Common myeloid progenitor, CD34-positive (primary cell): ENCODE measurements at regions not wholly inside any gene's neighbourhood (a gene's known extent, or its start where the extent isn't known, plus 50 kb on each side); places are given as distances from the start of the nearest gene placed in this dataset.

Experiments
- CTCF ChIA-PET: fragments of 350-600 bp; sonication (Branson Sonifier 250); formaldehyde crosslinking; loops from one replicate; lab custom pipeline; 2021; ENCODE audit warnings: antibody characterized with exemption; lab: Charles Lee
- POLR2A ChIA-PET: fragments of 350-600 bp; sonication (Branson Sonifier 250); formaldehyde crosslinking; loops from one replicate; lab custom pipeline; 2021; ENCODE audit warnings: antibody characterized with exemption; lab: Charles Lee
- DNase-seq, 3 donors: peaks; one replicate each; pipeline versions ENCODE4 v3.0.0 to v3.0.0-alpha.2; 2013
- H3K27ac ChIP-seq, 2 experiments: 1 replicate in 1 of 2; 2 replicates in 1 of 2; pipeline ENCODE4 v1.7.0; 2013; ENCODE audit warnings: inconsistent platforms in 2 of 2, low read length in 2 of 2, mild to moderate bottlenecking in 2 of 2, low read depth in 1 of 2, moderate library complexity in 1 of 2; ENCODE audit not compliant: severe bottlenecking in 2 of 2, insufficient read depth in 1 of 2, poor library complexity in 1 of 2
- H3K27me3 ChIP-seq, 5 experiments: replicated peaks in 2 of 5; 1 replicate in 3 of 5; 2 replicates in 2 of 5; pipeline versions ENCODE4 v1.6.1 to v1.7.0; 2013; ENCODE audit warnings: low read length in 4 of 5, mild to moderate bottlenecking in 2 of 5, moderate library complexity in 2 of 5, inconsistent platforms in 1 of 5; ENCODE audit not compliant: insufficient read depth in 5 of 5, control insufficient read depth in 4 of 5
- H3K36me3 ChIP-seq, 4 experiments: 1 replicate in 2 of 4; 2 replicates in 2 of 4; pipeline versions ENCODE4 v1.6.1 to v1.7.0; 2013; ENCODE audit warnings: low read length in 3 of 4, control low read depth in 1 of 4, mild to moderate bottlenecking in 1 of 4; ENCODE audit not compliant: control insufficient read depth in 4 of 4, insufficient read depth in 4 of 4
- H3K4me1 ChIP-seq, 4 experiments: 1 replicate in 3 of 4; 2 replicates in 1 of 4; pipeline versions ENCODE4 v1.6.1 to v1.7.1; 2013; ENCODE audit warnings: low read length in 3 of 4, mild to moderate bottlenecking in 3 of 4, control low read depth in 1 of 4, inconsistent platforms in 1 of 4, moderate library complexity in 1 of 4; ENCODE audit not compliant: control insufficient read depth in 4 of 4, insufficient read depth in 4 of 4; ENCODE audit errors: control extremely low read depth in 1 of 4
- H3K4me3 ChIP-seq, 7 experiments: 1 replicate in 4 of 7; 2 replicates in 3 of 7; pipeline versions ENCODE4 v1.5.1 to v1.7.0; 2013; ENCODE audit warnings: mild to moderate bottlenecking in 7 of 7, low read length in 6 of 7, moderate library complexity in 6 of 7, inconsistent platforms in 2 of 7, low read depth in 2 of 7, control low read depth in 1 of 7; ENCODE audit not compliant: insufficient read depth in 4 of 7, control insufficient read depth in 1 of 7; ENCODE audit errors: extremely low read depth in 1 of 7
- H3K9me3 ChIP-seq, 5 experiments: 1 replicate in 4 of 5; 2 replicates in 1 of 5; pipeline versions ENCODE4 v1.6.1 to v1.7.1; 2013; ENCODE audit warnings: low read length in 4 of 5, mild to moderate bottlenecking in 2 of 5, inconsistent platforms in 1 of 5, low read depth in 1 of 5, moderate library complexity in 1 of 5; ENCODE audit not compliant: control insufficient read depth in 4 of 5, insufficient read depth in 2 of 5; ENCODE audit errors: control extremely low read depth in 1 of 5
- WGBS: methylation state at CpG from one replicate; pipeline ENCODE4 v1.1.5; 2013; ENCODE audit not compliant: insufficient coverage; 5-methylcytosine and 5-hydroxymethylcytosine counted together

DNA sequence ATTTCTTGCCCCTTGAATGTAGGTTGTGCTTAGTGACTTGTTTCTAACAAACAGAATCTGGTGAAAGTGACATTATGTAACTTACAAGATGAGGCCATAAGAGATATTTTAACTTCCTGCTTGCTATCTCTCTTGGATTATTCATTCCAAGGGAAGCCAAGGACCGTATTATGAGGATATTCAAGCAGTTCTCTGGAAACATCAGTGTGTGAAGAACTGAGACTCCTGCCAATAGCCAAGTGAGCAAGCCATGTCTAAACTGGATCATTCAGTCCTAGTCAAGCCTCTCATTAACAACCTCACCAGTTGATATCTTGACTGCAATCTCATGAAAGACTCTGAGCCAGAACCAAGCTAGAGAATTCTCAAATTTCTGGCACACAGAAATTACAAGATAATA, 765.1 kb upstream of the SLC8A1 start:
- peaks cover 0 to 2% (median 0%) of the 10 kb centered on the region in 5 experiments for H3K9me3 ChIP-seq
- 100% methylated on average over 1 of the region's 1 CpG for WGBS
- H3K27ac ChIP-seq, result no peak overlapping the region
- no peaks in the 10 kb centered on the region for H3K36me3 ChIP-seq
- no peak for DNase-seq
- no peaks in the 10 kb centered on the region for H3K27me3 ChIP-seq
- CTCF ChIA-PET, result no interaction called here
- POLR2A ChIA-PET, result no interaction called here
- H3K4me3 ChIP-seq, result no peak overlapping the region
- H3K4me1 ChIP-seq, result no peaks in the 10 kb centered on the region

DNA sequence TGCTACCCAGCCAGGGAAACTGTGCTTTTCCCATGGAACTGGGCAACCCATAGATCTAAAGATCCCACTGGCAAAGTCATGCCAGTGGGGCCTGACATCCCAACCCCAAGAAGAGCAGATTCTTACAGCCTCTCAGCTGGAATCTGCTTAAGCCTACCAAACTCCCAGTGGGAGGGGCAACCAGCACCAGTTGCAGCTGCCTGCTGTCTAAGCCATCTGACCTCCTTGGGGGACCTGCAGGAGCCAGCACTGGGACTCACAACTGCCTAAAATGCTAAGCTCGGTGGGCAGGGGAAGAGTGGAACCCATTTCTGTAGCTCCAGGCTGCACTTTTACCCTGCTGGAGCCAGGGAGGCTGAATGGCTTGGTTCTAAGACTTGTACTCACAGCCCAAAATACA, 770.7 kb upstream of the SLC8A1 start:
- Histone ChIP-seq H3K36me3 (no peaks in the 10 kb centered on the region), H3K4me3 (no peak overlapping the region), H3K9me3 (peaks cover 0 to 9% (median 2%) of the 10 kb centered on the region in 5 experiments), H3K27me3 (no peaks in the 10 kb centered on the region), H3K27ac (no peak overlapping the region), H3K4me1 (no peaks in the 10 kb centered on the region)
- WGBS, result 100% methylated on average over 1 of the region's 1 CpG
- ChIA-PET CTCF (no interaction called here), POLR2A (no interaction called here)
- no peak for DNase-seq

DNA sequence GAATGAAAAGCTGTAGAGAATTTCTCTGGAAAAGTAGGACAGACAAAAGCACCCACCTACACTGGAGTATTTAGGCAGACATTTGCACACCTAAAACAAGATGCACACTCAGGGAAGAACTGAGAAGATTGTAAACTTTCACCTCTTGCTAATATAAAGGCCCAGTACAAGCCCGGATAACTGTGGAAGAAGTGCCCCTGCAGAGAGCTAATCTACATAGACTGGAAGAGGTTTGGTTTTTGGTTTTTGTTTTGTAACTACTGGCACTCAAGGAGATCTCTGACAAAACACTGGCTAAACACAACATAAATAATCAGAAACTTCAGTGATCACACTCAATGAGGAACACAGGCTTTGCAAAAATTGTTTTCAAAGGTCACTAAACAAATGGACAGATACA, 782.2 kb upstream of the SLC8A1 start:
- ChIA-PET POLR2A (no interaction called here), CTCF (no interaction called here)
- Histone ChIP-seq H3K4me3 (no peak overlapping the region), H3K27ac (no peak overlapping the region), H3K9me3 (peaks cover 0 to 8% (median 3%) of the 10 kb centered on the region in 5 experiments), H3K36me3 (no peaks in the 10 kb centered on the region), H3K4me1 (no peaks in the 10 kb centered on the region), H3K27me3 (no peaks in the 10 kb centered on the region)
- no peak for DNase-seq
- no CpG with 5 or more reads among the region's 1 CpG for WGBS

DNA sequence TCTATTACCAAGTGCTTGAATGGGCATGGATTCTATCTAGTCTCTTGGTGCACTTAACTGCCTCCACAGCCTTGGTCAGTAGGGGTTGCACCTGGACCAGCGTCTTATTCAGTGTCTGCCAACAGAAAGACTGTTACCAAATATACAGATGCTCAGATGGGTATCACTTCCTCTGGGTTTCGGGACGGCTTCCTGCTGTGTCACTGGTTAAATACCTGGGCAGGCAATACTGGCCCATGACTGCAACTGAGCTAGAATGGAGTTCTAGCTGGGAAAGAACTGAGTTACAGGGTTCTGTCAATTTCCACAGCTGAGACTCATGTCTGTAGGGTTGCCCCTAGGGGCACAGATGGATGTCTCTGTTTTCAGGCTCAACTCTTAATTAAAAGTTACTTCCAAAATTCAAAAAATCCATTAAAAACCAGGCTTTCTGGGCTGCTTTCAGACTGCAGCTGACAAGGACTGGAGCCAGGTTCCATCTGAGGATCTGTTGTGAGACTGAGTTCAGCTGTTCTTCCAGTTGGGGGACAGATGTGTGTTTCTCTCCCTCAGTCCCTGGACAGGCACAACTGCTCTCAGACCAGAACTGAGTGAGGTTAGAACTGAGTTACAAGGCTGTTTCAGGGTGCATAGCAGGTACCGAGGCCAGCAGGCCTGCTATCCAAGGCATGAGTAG, 789.6 kb upstream of the SLC8A1 start:
- Histone ChIP-seq H3K27me3 (no peaks in the 10 kb centered on the region), H3K27ac (no peak overlapping the region), H3K36me3 (no peaks in the 10 kb centered on the region), H3K4me3 (no peak overlapping the region), H3K9me3 (peaks cover 0 to 2% (median 0%) of the 10 kb centered on the region in 5 experiments), H3K4me1 (peaks cover 0 to 2% (median 0%) of the 10 kb centered on the region in 4 experiments)
- DNase-seq, result no peak
- ChIA-PET CTCF (no interaction called here), POLR2A (no interaction called here)
- WGBS, result 100% methylated on average over 2 of the region's 4 CpGs

DNA sequence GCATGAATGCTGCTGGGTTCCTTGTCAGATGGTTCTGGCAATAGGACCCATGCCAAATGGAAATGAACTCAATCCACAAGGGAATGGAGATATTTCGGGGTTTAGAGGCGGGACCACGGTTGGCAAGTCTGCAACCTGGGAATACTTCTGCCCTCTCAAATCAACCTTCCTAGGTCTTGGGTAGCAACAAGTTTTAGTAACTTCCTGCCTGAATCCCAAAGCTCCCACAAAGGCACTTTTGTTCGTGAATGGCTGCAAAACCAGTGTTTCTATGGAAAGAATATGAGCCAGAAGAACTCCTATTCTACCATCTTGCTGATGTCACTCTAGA, 790.1 kb upstream of the SLC8A1 start:
- Histone ChIP-seq H3K4me3 (no peak overlapping the region), H3K27ac (no peak overlapping the region), H3K4me1 (peaks cover 0 to 2% (median 0%) of the 10 kb centered on the region in 4 experiments), H3K27me3 (no peaks in the 10 kb centered on the region), H3K36me3 (no peaks in the 10 kb centered on the region), H3K9me3 (peaks cover 0 to 2% (median 0%) of the 10 kb centered on the region in 5 experiments)
- POLR2A ChIA-PET, result no interaction called here
- DNase-seq, result no peak
- 91% methylated on average over 4 of the region's 4 CpGs for WGBS
- CTCF ChIA-PET, result no interaction called here

DNA sequence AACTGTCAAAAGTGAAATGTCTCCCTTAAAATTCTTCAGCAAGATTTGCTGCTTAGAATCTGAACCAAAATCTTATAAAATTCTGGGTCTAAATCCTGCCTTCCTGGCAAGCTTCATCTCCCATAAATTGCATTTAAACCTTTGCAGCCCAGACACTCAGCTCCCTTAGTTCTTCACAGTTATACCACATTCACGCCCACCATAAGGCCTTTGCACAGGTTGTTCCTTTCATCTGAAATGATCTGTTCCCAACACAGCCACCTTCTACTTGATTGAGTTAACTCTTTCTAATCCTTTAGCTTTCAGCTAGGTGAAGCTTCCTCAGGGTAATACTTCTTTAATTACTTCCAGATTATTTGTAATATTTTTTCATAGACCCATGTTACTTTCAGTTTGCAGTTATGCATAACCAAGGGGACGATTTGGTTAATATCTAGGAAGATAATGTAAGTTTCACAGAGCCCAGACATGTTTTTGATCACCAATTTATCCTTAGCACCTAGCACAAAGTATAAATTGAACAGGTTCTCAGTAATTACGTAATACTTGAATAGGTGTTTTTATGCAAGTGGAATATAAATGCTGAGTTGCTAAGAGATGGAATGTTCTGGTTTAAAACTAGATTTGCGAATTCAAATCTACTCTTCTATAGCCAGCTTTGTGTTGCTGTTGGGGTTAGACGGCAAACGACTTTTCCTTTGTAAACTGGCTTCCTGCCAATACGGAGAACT, 779.7 kb upstream of the PKDCC start:
- POLR2A ChIA-PET, result no interaction called here

DNA sequence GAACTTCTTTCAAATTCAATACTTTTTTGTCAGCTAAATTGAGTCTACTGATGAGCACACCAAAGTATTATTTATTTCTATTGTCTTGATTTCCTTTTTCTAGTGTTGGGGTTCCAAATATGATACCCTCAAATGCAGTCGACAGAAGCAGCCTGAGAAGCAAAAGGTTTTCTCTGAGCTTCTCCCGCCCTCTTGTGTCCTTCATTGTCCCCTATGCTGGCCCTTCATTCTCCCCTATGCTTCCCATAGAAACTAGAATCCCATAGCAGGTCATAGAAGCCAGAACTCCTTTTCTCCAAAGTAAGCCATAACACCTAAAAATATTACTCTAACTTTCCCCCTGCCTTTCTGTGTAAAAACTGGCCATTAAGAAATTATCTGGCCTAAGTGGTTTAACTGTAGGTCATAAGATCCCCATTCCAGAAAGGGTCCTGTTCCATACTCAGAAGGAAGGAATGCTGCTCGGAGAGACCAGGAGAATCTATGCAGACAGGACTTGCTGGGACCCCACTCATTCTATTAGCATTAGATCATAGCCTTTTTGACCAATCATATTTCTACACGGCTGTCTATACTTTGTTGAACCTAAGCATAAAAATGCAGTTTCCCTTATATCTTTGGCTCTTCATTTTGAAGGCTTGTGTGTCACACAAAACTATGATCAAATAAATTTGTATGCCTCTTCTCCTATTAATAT, 764.6 kb upstream of the PKDCC start:
- DNase-seq, result no peak
- 86% methylated on average over 4 of the region's 4 CpGs for WGBS
- CTCF ChIA-PET, result no interaction called here
- no peak overlapping the region for H3K4me3 ChIP-seq
- POLR2A ChIA-PET, result no interaction called here
- no peaks in the 10 kb centered on the region for H3K9me3 ChIP-seq
- no peaks in the 10 kb centered on the region for H3K36me3 ChIP-seq
- H3K4me1 ChIP-seq, result no peaks in the 10 kb centered on the region
- no peak overlapping the region for H3K27ac ChIP-seq
- no peaks in the 10 kb centered on the region for H3K27me3 ChIP-seq

More for the DNA sequence above, 779.7 kb upstream of the PKDCC start:
- no peak overlapping the region for H3K27ac ChIP-seq
- no peaks in the 10 kb centered on the region for H3K9me3 ChIP-seq
- H3K4me3 ChIP-seq, result no peak overlapping the region
- DNase-seq, result no peak
- no peaks in the 10 kb centered on the region for H3K27me3 ChIP-seq
- 100% methylated on average over 3 of the region's 7 CpGs for WGBS
- CTCF ChIA-PET, result no interaction called here
- no peaks in the 10 kb centered on the region for H3K36me3 ChIP-seq
- H3K4me1 ChIP-seq, result no peaks in the 10 kb centered on the region
